KMS-11 (cell line): ENCODE measurements at regions not wholly inside any gene's neighbourhood (a gene's known extent, or its start where the extent isn't known, plus 50 kb on each side); places are given as distances from the start of the nearest gene placed in this dataset.
"Not testable (repeated sequence)": the region's sequence is repeated elsewhere in the genome, so short reads cannot be mapped to it uniquely, and the experiment has no call there.

ENCODE experiments used
- H2AFZ ChIP-seq: fragments of 200-600 bp; sonication (generic); 2 replicates; pipeline ENCODE4 v1.6.1; 2016; ENCODE audit warnings: antibody characterized with exemption, mixed run types, low read depth
- H3K27ac ChIP-seq: fragments of 200-600 bp; sonication (generic); 2 replicates; pipeline ENCODE4 v1.6.1; 2016; ENCODE audit warnings: mild to moderate bottlenecking, mixed run types
- H3K27me3 ChIP-seq: fragments of 200-600 bp; sonication (generic); 2 replicates; pipeline ENCODE4 v1.6.1; 2017; ENCODE audit warnings: mild to moderate bottlenecking, low read depth, mixed run types, moderate library complexity; ENCODE audit not compliant: insufficient read depth
- H3K36me3 ChIP-seq: fragments of 200-600 bp; sonication (generic); 2 replicates; pipeline ENCODE4 v1.6.1; 2017; ENCODE audit warnings: mild to moderate bottlenecking, mixed run types; ENCODE audit not compliant: insufficient read depth
- H3K4me1 ChIP-seq: fragments of 200-600 bp; sonication (generic); 2 replicates; pipeline ENCODE4 v1.6.1; 2016; ENCODE audit warnings: mild to moderate bottlenecking, low read depth, mixed run types; ENCODE audit not compliant: poor library complexity, severe bottlenecking
- H3K4me2 ChIP-seq: fragments of 200-600 bp; sonication (generic); 2 replicates; pipeline ENCODE4 v1.7.0; 2016; ENCODE audit warnings: mild to moderate bottlenecking, mixed run types
- H3K4me3 ChIP-seq: fragments of 200-600 bp; sonication (generic); IDR thresholded peaks from 2 replicates; pipeline ENCODE4 v1.6.1; 2017; ENCODE audit warnings: low read depth, low read length, mixed read lengths; ENCODE audit not compliant: insufficient read depth
- H3K79me2 ChIP-seq: fragments of 200-600 bp; sonication (generic); 2 replicates; pipeline ENCODE4 v1.6.1; 2016; ENCODE audit warnings: low read depth, mixed run types; ENCODE audit not compliant: insufficient read depth
- H3K9ac ChIP-seq: fragments of 200-600 bp; sonication (generic); 2 replicates; pipeline ENCODE4 v1.6.1; 2016; ENCODE audit warnings: mild to moderate bottlenecking, mixed run types
- H4K20me1 ChIP-seq: fragments of 200-600 bp; sonication (generic); 2 replicates; pipeline ENCODE4 v1.6.1; 2016; ENCODE audit warnings: mild to moderate bottlenecking, mixed run types; ENCODE audit not compliant: insufficient read depth
- CTCF ChIP-seq: fragments of 200-600 bp; sonication (generic); conservative IDR thresholded peaks from 2 replicates; pipeline ENCODE4 v1.6.1; 2017; ENCODE audit warnings: low read depth, mild to moderate bottlenecking, antibody characterized with exemption, low read length, moderate library complexity, mixed read lengths

- Histone ChIP-seq H3K79me2 (no peaks in the 10 kb centered on the region), H3K27me3 (no peaks in the 10 kb centered on the region), H4K20me1 (no peaks in the 10 kb centered on the region), H3K4me1 (no peaks in the 10 kb centered on the region), H3K36me3 (no peaks in the 10 kb centered on the region), H3K4me2 (no peak overlapping the region), H2AFZ (no peak overlapping the region), H3K4me3 (no peak overlapping the region), H3K9ac (no peak overlapping the region), H3K27ac (no peak overlapping the region)
- no peak for TF ChIP-seq CTCF
Measured at GRCh38 chr7:52584041-52584440, 451.4 kb upstream of the POM121L12 start.

GRCh38 chr7:52573141-52573540 is 462.3 kb upstream of the POM121L12 start:
- H4K20me1 ChIP-seq, H3K27me3 ChIP-seq, H3K36me3 ChIP-seq, H3K4me3 ChIP-seq, H3K27ac ChIP-seq, H2AFZ ChIP-seq, H3K79me2 ChIP-seq, H3K9ac ChIP-seq, H3K4me2 ChIP-seq: not testable (repeated sequence)
- H3K4me1 ChIP-seq = peaks cover 66% of the 10 kb centered on the region

GRCh38 chr7:52571026-52571425 is 464.4 kb upstream of the POM121L12 start:
- Histone ChIP-seq H3K4me2 (no peak overlapping the region), H3K79me2 (no peaks in the 10 kb centered on the region), H3K27me3 (no peaks in the 10 kb centered on the region), H3K4me3 (no peak overlapping the region), H4K20me1 (no peaks in the 10 kb centered on the region), H3K36me3 (no peaks in the 10 kb centered on the region), H2AFZ (no peak overlapping the region), H3K4me1 (peaks cover 63% of the 10 kb centered on the region), H3K9ac (no peak overlapping the region), H3K27ac (no peak overlapping the region)
- no peak for TF ChIP-seq CTCF

- Histone ChIP-seq H3K79me2 (no peaks in the 10 kb centered on the region), H3K27me3 (no peaks in the 10 kb centered on the region), H3K36me3 (no peaks in the 10 kb centered on the region), H3K9ac (0 out of 2 replicates have a peak overlapping the region, but pooled peaks have one; percentile 8), H2AFZ (peak overlapping the region; percentile 35), H3K4me1 (peaks cover 47% of the 10 kb centered on the region), H3K4me2 (peak overlapping the region; percentile 46), H3K27ac (peak overlapping the region; percentile 49), H3K4me3 (no peak overlapping the region), H4K20me1 (no peaks in the 10 kb centered on the region)
- TF ChIP-seq CTCF = no peak
Measured at GRCh38 chr7:52569151-52569550, 466.3 kb upstream of the POM121L12 start.

GRCh38 chr7:52565974-52566373 is 469.5 kb upstream of the POM121L12 start:
- TF ChIP-seq CTCF = no peak
- Histone ChIP-seq H3K4me3 (no peak overlapping the region), H3K9ac (no peak overlapping the region), H3K27ac (no peak overlapping the region), H2AFZ (no peak overlapping the region), H3K79me2 (no peaks in the 10 kb centered on the region), H4K20me1 (no peaks in the 10 kb centered on the region), H3K27me3 (no peaks in the 10 kb centered on the region), H3K4me1 (peaks cover 38% of the 10 kb centered on the region), H3K36me3 (no peaks in the 10 kb centered on the region), H3K4me2 (no peak overlapping the region)
